HepG2 (cell line): ENCODE measurements at regions not wholly inside any gene's neighbourhood (a gene's known extent, or its start where the extent isn't known, plus 50 kb on each side); places are given as distances from the start of the nearest gene placed in this dataset.
A peak's percentile ranks its signal among the peaks of the same experiment; 100 is the strongest.

Source experiments
- ATAC-seq: fragments of 200-7000 bp; cut with Tn5 transposase; 3 replicates; pipeline ENCODE4 v1.9.1; 2020; ENCODE audit warnings: mild to moderate bottlenecking, moderate library complexity
- BruUV-seq: library from RNA; stranded (reverse); fragments of 400-500 nt; replicated peaks from 2 replicates; lab custom pipeline; 2021; lab: Mats Ljungman, UMichigan
- CTCF ChIA-PET: fragments of 300-600 bp; formaldehyde crosslinking; extraction: SDS; loops from one replicate; lab custom pipeline; 2021; ENCODE audit warnings: low total read pairs, inconsistent platforms, low intra/inter-chr PET ratio; lab: Yijun Ruan, JAX
- POLR2A ChIA-PET: fragments of 350-600 bp; sonication (Branson Sonifier 250); formaldehyde crosslinking; loops from one replicate; lab custom pipeline; 2020; ENCODE audit warnings: antibody characterized with exemption, inconsistent platforms; lab: Yijun Ruan, JAX
- DNase-seq: peaks from one replicate; pipeline ENCODE4 v3.0.0-alpha.2; 2015; ENCODE audit warnings: low spot score
- FAIRE-seq: peaks from 3 replicates; lab custom pipeline; 2011; peaks lifted over from hg19 to GRCh38; lab: Jason Lieb, UNC
- H2AFZ ChIP-seq: one replicate; pipeline ENCODE4 v1.6.1; 2011; ENCODE audit warnings: low read length, inconsistent platforms
- H3K27ac ChIP-seq: fragments of 300-600 bp; 3 replicates; pipeline ENCODE4 v1.8.0; 2011; ENCODE audit warnings: mixed run types, mild to moderate bottlenecking, mixed read lengths, low read length, inconsistent platforms; ENCODE audit not compliant: insufficient read depth; ENCODE audit errors: extremely low read length
- H3K27me3 ChIP-seq, 2 experiments: fragments of 200-600 bp in 1 of 2; 2 replicates in 1 of 2; 3 replicates in 1 of 2; pipeline versions ENCODE4 v1.6.0 to v1.8.0; 2011; ENCODE audit warnings: low read length in 2 of 2, mild to moderate bottlenecking in 2 of 2, moderate library complexity in 2 of 2, inconsistent platforms in 1 of 2; ENCODE audit not compliant: insufficient read depth in 2 of 2, control insufficient read depth in 1 of 2
- H3K36me3 ChIP-seq, 2 experiments: fragments of 200-600 bp in 1 of 2; replicated peaks in 1 of 2; 2 replicates in 1 of 2; 3 replicates in 1 of 2; pipeline versions ENCODE4 v1.5.1 to v1.8.0; 2011; ENCODE audit warnings: low read length in 2 of 2, inconsistent platforms in 1 of 2; ENCODE audit not compliant: insufficient read depth in 2 of 2, control insufficient read depth in 1 of 2
- H3K4me1 ChIP-seq: 2 replicates; pipeline ENCODE4 v1.5.1; 2012; ENCODE audit warnings: low read length, inconsistent platforms; ENCODE audit not compliant: insufficient read depth
- H3K4me2 ChIP-seq: 2 replicates; pipeline ENCODE4 v1.6.0; 2011; ENCODE audit warnings: low read depth, low read length, inconsistent platforms
- H3K4me3 ChIP-seq, 3 experiments: fragments of 200-600 bp in 1 of 3; sonication (generic), shearing (Covaris generic) in 1 of 3; replicated peaks in 1 of 3; 2 replicates each; pipeline ENCODE4 v1.5.1; 2011 to 2016; ENCODE audit warnings: low read length in 3 of 3, inconsistent platforms in 2 of 3, low read depth in 2 of 3, mild to moderate bottlenecking in 2 of 3, control low read depth in 1 of 3, mixed read lengths in 1 of 3; ENCODE audit not compliant: insufficient read depth in 1 of 3
- H3K79me2 ChIP-seq: one replicate; pipeline ENCODE4 v1.6.1; 2011; ENCODE audit warnings: low read length, inconsistent platforms; ENCODE audit not compliant: insufficient read depth
- H3K9ac ChIP-seq: 2 replicates; pipeline ENCODE4 v1.6.0; 2011; ENCODE audit warnings: mild to moderate bottlenecking, low read depth, low read length, inconsistent platforms; ENCODE audit not compliant: insufficient read depth
- H3K9me3 ChIP-seq: 2 replicates; pipeline ENCODE4 v1.5.1; 2012; ENCODE audit warnings: mild to moderate bottlenecking, low read length
- H4K20me1 ChIP-seq: 2 replicates; pipeline ENCODE4 v1.6.0; 2011; ENCODE audit warnings: inconsistent platforms, mild to moderate bottlenecking, low read length, moderate library complexity; ENCODE audit not compliant: insufficient read depth
- EEA1 ChIP-seq: sonication (generic); formaldehyde crosslinking; IDR thresholded peaks from 2 replicates; pipeline ENCODE4 v1.5.1; 2020; ENCODE audit warnings: mild to moderate bottlenecking, missing genetic modification reagents, borderline replicate concordance
- HDAC6 ChIP-seq: fragments of 200-600 bp; sonication (generic); IDR thresholded peaks from 2 replicates; pipeline ENCODE4 v1.7.0; 2017; ENCODE audit warnings: mild to moderate bottlenecking, antibody characterized with exemption, low read length, low read depth
- KDM5A ChIP-seq: fragments of 200-600 bp; sonication (generic); IDR thresholded peaks from 2 replicates; pipeline ENCODE4 v1.7.0; 2018; ENCODE audit warnings: antibody characterized with exemption, mild to moderate bottlenecking, low read length, borderline replicate concordance
- MZF1 ChIP-seq: sonication (generic); formaldehyde crosslinking; IDR thresholded peaks from 2 replicates; pipeline ENCODE4 v1.8.1; 2023; ENCODE audit warnings: mild to moderate bottlenecking, missing genetic modification reagents, borderline replicate concordance
- SAP130 ChIP-seq: IDR thresholded peaks from 2 replicates; pipeline ENCODE4 v1.6.1; 2016; ENCODE audit warnings: low read depth
- SIX1 ChIP-seq: sonication (generic); formaldehyde crosslinking; IDR thresholded peaks from 2 replicates; pipeline ENCODE4 v1.4.0; 2020; ENCODE audit warnings: missing genetic modification reagents, borderline replicate concordance
- TP53 ChIP-seq: sonication (generic); formaldehyde crosslinking; conservative IDR thresholded peaks from 2 replicates; pipeline ENCODE4 v1.4.0; 2020; ENCODE audit warnings: missing genetic modification reagents
- ZNF747 ChIP-seq: sonication (generic); formaldehyde crosslinking; IDR thresholded peaks from 2 replicates; pipeline ENCODE4 v1.8.1; 2023; ENCODE audit warnings: missing genetic modification reagents, mild to moderate bottlenecking, borderline replicate concordance
- ZSCAN22 ChIP-seq: sonication (generic); formaldehyde crosslinking; IDR thresholded peaks from 2 replicates; pipeline ENCODE4 v1.4.0; 2020; ENCODE audit warnings: mild to moderate bottlenecking, missing genetic modification reagents
- WGBS: methylation state at CpG from one replicate; pipeline ENCODE4 v1.1.6; 2017; ENCODE audit warnings: low lambda C conversion rate; 5-methylcytosine and 5-hydroxymethylcytosine counted together
- in situ Hi-C: cut with HindIII; loops from 2 replicates; pipeline ENCODE4 v1.10.0; 2017; ENCODE audit warnings: low pct_unique_long_range_greater_than_20kb; ENCODE audit not compliant: extremely low pct_ligation_motif_present
- intact Hi-C: fragments of 100-400 bp; cut with micrococcal nuclease; formaldehyde crosslinking; loops from one replicate; pipeline ENCODE4 v1.10.0; 2022; ENCODE audit not compliant: unreplicated experiment
- TF ChIP-seq, protein P1 (sequence below): sonication (generic); formaldehyde crosslinking; IDR thresholded peaks from 2 replicates; pipeline ENCODE4 v1.4.0; 2020; ENCODE audit warnings: mild to moderate bottlenecking, missing genetic modification reagents
- TF ChIP-seq, protein P2 (sequence below): sonication (generic); formaldehyde crosslinking; conservative IDR thresholded peaks from 2 replicates; pipeline ENCODE4 v1.8.0; 2022; ENCODE audit warnings: missing genetic modification reagents

DNA sequence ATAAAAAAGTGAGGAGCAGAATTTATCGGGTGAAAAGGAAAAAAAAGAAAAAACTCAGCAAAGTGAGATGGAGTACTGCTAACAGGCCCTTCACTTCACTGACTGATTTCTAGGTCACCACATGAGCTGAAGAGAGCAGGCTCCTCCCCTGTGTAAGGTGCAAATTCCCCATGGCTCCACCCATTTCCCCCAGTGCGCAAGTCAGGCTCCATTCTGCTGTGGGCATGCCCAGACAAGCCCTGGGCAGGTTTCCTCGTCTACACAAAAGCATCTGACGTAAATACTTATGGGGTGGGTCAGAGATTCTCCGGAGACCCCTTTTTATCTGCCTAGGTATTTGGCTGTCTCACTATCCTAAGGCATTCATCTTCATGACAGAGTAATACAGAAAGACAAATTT is 157.9 kb downstream of the MAGEB5 start:
- BruUV-seq = no TSS peak
- no peaks in the 10 kb centered on the region for H3K79me2 ChIP-seq
- POLR2A ChIA-PET = no interaction called here
- no peak overlapping the region for H3K9ac ChIP-seq
- H3K27ac ChIP-seq = no peak overlapping the region
- no peak overlapping the region for H3K4me3 ChIP-seq
- FAIRE-seq (no peak), DNase-seq (no peak), ATAC-seq (no peak)
- no peaks in the 10 kb centered on the region for H4K20me1 ChIP-seq
- no peak overlapping the region for H2AFZ ChIP-seq
- no peak overlapping the region for H3K4me2 ChIP-seq
- H3K9me3 ChIP-seq = peaks cover 18% of the 10 kb centered on the region
- intact Hi-C loops (no loop called here), in situ Hi-C loops (no loop called here)
- CTCF ChIA-PET = no interaction called here
- WGBS = 26% methylated on average over 5 of the region's 5 CpGs
- H3K27me3 ChIP-seq = no peaks in the 10 kb centered on the region
- no peaks in the 10 kb centered on the region for H3K36me3 ChIP-seq
- H3K4me1 ChIP-seq = no peaks in the 10 kb centered on the region
- TF ChIP-seq, protein P1, sequence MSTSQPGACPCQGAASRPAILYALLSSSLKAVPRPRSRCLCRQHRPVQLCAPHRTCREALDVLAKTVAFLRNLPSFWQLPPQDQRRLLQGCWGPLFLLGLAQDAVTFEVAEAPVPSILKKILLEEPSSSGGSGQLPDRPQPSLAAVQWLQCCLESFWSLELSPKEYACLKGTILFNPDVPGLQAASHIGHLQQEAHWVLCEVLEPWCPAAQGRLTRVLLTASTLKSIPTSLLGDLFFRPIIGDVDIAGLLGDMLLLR (CRISPR knock-in tag) = no peak
- 0 out of 2 replicates have a peak, but pooled peaks have one; percentile 73 for TF ChIP-seq TP53 (CRISPR knock-in tag)

DNA sequence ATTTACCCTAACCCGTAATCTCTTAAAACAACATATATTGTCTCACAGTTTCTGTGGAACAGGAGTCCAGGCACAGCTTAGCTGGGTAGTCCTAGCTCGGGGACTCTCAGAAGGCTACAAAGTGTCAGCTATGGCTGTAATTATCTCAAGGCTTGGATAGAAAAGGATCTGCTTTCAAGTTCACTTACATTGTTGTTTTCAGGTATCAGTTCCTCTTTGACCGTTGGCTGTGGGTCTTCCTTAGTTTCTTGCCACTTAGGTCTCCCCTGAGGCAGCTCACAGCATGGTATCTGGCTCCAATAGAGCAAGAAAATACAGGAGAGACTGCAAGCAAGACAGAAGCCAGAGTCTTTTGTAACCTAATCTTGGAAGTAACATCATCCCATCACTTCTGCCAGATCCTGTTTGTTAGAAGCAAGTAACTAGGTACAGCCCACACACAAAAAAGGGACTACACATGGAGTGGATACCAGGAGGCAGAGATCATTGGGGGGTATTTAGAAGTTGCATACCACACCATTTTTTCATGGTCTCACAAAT is 137.0 kb downstream of the MAGEB5 start:
- H3K27me3 ChIP-seq = no peaks in the 10 kb centered on the region
- DNase-seq (no peak), ATAC-seq (no peak), FAIRE-seq (no peak)
- H3K9me3 ChIP-seq = no peaks in the 10 kb centered on the region; the same call in 1 of the 2 replicates
- H3K4me1 ChIP-seq = no peaks in the 10 kb centered on the region
- 0% methylated on average over 2 of the region's 3 CpGs for WGBS
- no peak overlapping the region for H3K9ac ChIP-seq
- TF ChIP-seq KDM5A (no peak), SIX1 (CRISPR knock-in tag) (no peak), ZNF747 (CRISPR knock-in tag) (no peak), MZF1 (CRISPR knock-in tag) (no peak), ZSCAN22 (CRISPR knock-in tag) (no peak), EEA1 (CRISPR knock-in tag) (no peak), HDAC6 (no peak), SAP130 (CRISPR knock-in tag) (no peak)
- TF ChIP-seq, protein P2, sequence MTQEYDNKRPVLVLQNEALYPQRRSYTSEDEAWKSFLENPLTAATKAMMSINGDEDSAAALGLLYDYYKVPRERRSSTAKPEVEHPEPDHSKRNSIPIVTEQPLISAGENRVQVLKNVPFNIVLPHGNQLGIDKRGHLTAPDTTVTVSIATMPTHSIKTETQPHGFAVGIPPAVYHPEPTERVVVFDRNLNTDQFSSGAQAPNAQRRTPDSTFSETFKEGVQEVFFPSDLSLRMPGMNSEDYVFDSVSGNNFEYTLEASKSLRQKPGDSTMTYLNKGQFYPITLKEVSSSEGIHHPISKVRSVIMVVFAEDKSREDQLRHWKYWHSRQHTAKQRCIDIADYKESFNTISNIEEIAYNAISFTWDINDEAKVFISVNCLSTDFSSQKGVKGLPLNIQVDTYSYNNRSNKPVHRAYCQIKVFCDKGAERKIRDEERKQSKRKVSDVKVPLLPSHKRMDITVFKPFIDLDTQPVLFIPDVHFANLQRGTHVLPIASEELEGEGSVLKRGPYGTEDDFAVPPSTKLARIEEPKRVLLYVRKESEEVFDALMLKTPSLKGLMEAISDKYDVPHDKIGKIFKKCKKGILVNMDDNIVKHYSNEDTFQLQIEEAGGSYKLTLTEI (CRISPR knock-in tag) = no peak
- TF ChIP-seq, all 625 proteins: peak for 0
- CTCF ChIA-PET = no interaction called here
- Histone ChIP-seq H3K27ac (no peak overlapping the region), H3K79me2 (no peaks in the 10 kb centered on the region), H3K36me3 (no peaks in the 10 kb centered on the region), H3K4me2 (no peak overlapping the region), H2AFZ (no peak overlapping the region), H4K20me1 (no peaks in the 10 kb centered on the region), H3K4me3 (no peak overlapping the region)
- in situ Hi-C loops (no loop called here), intact Hi-C loops (no loop called here)
- no TSS peak for BruUV-seq
- POLR2A ChIA-PET = no interaction called here
